ENCODE measurements at regions not wholly inside any gene's neighbourhood (a gene's known extent, or its start where the extent isn't known, plus 50 kb on each side); places are given as distances from the start of the nearest gene placed in this dataset.
A peak's percentile ranks its signal among the peaks of the same experiment; 100 is the strongest.

DNA sequence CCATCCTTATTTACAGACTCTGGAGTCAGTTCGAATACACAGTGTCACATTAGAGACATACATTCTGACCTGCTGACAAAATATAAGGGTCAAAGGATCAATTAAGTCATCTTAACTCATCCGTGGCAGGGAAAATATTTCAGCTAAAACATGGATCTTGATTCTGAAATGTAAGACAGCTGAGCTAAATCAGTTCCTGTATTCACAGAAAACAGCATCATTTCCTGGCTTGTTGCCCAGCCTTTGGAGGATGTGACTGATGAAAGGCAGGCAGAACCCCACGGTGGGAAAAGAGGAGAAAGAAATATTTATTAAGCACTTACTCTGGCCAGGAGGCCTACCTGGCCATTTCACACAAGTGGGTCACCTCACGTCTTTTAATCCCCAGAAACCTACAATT, 101.9 kb downstream of the GAS2L3 start:
- DNase-seq, result peak; percentile 58

DNA sequence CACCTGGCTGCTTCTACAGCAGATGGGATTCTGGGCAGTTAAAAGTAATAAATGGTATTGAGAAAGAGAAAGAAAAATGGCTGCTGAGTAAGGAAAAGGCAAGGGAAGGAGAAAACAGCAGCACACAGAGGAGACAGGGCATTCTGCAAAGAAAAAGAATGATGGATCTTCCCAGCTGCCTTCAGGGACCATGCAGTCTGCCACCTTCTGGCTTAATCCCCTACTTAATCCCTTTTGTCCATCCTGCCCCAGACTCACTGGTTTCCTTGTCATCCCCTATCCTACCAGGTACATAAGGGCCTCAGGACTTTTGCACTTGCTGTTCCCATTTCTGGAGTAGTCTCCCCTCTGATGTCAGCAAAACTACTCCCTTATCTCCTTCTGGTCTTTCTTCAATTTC, 107.6 kb downstream of the GAS2L3 start:
- DNase-seq, result no peak

DNA sequence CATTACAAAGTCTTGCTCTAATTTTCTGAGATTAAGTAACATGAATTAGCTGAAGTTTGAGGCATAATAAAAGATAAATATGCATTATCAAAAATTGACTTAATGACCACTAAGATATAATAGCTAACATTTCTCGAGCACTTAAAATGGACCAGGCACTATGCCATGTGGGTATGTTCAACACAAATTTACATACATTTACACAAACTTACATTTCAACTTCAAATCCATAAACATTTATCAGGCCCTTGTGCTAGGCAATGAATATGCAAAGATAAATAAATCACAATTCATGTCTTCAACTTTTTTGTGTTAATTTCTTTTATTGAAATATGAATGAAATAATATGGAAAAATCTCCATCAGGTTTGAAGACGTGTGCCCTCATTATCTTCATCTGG, 108.7 kb downstream of the GAS2L3 start:
- DNase-seq, result no peak

DNA sequence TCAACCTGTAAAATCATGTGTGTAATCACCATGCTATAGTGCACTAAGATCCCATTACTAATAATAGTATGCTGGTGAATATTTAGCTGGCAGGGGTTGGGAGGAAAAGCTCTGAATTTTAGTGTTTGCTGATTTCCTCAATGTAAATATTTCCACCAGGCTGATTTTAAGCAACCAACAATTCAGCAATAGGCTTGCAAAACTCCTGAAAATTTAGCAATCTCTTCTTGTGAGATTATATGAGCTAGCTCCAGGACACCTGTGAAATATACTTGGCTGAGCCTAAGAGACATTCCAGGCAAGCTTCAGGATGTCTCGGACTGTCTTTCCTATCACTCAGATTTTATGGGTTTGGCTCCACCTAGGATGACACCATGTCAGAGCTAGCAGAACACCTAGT, 106.9 kb upstream of the ANO4 start:
- DNase-seq, result no peak

DNA sequence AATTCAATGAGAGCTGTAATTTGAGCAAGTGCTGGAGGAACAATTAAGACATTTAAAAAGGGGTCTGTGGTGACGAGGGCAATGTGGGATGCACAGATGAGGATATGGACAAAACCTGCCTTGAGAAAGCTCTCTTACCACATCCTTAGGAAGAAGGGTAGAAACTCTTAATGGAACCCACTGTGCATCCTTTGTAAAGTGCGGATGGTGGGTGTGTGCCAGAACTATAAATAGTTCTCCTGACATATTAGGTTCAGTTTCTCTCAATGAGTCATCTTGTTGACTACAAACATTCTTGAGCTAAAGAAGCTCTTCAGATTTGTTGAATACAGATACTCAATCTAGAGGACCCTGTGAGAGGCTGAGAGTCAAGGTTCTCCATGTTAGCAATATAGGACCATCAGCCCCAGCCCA, 106.1 kb upstream of the ANO4 start:
- DNase-seq, result peak; percentile 61

DNA sequence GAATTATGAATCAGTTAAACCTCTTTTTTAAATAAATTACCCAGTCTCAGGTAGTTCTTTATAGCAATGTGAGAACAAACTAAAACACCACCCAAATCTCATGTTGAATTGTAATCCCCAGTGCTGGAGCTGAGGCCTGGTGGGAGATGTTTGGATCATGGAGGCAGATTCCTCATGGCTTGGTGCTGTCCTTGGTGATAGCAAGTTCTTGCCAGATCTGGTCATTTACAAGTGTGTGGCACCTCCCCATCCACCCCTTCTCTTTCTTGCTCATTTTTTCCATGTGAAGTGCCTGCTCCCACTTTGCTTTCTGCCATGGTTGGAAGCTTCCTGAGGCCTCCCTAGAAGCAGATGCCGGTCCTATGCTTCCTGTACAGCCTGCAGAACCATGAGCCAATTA, 102.1 kb upstream of the ANO4 start:
- no peak for DNase-seq

DNA sequence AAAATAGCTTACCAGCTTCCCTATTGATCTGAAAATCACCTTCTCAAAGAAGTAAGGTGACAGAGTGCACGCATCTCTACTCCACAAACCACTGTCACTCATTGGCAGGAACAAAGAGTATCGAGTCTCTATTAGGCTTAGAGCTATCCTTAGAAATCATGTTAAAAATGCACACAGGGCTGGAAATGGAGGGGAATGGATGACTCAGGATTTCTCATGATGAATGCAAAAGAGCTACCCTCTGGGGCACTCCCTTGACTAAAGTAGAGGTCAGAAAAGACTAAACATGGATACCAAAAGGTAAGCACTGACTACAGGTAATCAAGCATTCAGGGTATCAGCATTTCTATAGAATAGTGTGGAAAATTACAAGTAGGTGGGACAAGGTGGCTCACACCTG, 96.1 kb upstream of the ANO4 start:
- DNase-seq, result no peak

DNA sequence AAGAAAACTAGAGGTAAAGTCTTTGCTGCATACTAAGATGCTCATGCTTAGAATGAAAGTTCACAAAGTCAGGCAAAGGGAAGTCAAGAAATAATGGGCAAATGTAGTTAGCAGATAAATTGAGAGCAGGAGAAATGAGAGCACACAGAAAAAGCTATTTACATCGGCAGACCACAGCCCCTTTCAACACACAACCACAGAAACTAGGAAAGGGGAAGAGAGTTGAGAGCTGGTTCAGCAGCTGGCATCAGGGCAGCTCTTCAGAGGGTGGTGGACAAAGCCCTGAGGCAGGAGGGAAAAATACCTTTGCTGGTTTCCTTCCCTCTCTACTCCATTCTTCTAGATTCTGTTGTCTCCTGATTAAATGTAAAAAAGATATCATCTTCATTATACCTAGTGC, 95.4 kb upstream of the ANO4 start:
- no peak for DNase-seq

DNA sequence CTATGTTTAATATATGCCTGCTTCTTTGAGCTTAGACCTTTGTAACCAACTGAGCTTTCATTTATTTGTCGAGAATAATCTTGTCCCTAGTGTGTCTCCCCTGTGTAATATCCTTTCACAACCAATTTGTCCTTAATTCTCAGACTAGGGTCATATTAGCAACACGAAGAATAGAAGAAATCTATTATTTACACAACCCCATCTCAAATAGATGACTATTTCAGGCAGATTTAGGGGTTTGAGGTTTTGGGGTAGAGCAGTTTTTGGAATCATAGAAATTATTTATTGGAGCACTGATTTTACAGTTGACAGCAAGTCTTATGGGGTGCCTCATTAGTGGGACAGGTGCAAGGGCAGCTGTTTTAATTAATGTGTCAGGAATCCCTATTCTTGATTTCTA, 91.2 kb upstream of the ANO4 start:
- no peak for DNase-seq

DNA sequence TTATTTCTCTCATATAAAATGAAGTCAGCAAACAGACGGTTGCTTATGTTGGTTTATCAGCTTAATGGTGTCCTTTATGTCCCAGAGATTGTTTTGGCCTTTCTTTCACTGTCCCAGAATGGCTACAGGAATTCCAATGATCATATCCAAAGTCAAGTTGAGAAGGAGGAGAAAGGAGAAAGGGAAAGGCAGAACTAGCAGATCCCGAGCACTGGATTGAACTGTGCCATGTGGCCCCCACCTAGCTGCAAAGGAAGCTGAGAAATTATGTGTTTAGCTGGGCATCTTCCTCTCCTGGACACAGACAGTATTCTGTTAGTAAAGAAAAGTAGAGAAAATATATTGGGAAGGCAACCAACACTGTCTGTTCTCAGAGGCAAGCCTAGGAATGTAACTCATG, 90.7 kb upstream of the ANO4 start:
- no peak for DNase-seq

DNA sequence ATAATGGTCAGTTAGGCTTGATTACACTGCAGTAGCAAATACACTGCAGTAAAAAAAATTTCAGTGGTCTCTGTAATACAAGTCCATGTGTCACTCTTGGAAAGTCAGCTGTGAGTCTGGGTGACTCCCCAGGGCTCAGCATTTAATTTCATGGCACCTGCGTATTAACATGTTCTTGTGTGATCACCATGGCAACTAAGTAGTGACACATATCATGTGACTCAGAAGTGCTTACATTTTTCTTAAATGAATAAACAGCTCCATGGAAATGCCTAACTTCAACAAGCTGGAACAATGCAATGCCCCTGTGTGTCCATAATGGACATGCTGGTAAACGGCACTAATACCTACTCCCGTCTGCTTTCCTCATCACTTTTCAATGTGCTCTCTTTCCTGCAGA, 88.5 kb upstream of the ANO4 start:
- DNase-seq, result peak; percentile 80

DNA sequence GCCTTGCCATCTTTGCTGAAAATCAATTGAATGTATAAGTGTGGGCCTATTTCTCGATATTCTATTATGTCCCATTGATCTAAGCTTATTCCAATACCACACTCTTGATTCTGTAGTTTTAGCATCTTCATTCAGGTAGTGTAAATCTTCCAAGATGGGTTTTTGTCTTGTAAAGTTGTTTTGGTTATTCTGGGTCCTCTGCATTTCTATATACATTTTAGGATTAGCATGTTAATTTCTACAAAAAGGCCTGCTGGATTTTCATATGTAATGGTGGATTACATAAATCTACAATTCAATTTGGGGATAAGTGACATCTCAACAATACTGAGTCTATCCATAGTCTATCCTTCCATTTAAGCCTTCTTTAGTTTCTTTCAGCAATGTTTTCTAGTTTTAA, 86.0 kb upstream of the ANO4 start:
- no peak for DNase-seq

DNA sequence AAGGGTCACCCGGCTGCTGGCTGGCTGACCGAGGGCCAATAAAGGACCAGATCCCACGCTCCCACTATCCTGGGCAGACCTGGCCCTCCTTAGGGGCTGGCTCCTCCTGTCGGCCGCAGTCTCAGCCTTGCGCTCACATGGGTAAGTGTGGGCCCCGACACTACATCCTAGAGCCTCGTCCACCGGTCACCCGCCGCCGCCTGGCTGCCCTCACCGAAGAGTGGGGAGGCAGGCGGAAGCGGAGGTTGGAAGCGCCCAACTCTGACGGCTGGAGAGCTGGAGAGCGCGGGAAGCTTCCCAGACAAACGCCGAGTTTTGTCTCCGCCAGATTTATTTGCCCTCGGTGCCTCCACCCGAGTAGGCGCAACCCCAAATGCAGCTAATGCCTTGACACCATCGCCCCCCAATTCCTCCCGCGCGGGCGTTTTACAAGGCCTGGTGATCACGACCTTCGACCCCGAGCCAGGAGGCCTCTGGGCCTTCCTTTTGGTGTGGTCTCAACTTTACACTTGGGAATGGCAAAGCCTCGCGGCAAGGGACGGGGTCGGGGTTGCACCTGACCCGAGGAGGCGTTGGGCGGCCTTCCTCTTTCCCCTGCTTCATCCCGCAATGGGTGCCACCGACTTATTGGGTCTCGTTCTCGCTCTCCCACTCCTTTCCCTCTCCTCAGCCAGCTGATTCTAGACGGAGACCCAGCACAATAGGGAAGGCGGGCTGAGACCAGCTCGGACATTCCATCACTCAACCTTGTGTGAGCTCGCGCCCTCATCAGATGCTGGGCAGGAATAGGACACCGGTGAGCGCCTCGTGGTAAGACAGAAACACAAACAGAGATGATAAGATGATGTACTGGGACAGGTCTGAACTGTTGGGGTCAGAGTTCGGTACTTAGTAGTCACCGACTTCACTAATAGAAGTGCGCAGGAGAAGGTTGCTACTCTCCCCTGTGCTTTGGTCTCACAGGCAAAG, 78.3 kb upstream of the ANO4 start:
- DNase-seq, result no peak

DNA sequence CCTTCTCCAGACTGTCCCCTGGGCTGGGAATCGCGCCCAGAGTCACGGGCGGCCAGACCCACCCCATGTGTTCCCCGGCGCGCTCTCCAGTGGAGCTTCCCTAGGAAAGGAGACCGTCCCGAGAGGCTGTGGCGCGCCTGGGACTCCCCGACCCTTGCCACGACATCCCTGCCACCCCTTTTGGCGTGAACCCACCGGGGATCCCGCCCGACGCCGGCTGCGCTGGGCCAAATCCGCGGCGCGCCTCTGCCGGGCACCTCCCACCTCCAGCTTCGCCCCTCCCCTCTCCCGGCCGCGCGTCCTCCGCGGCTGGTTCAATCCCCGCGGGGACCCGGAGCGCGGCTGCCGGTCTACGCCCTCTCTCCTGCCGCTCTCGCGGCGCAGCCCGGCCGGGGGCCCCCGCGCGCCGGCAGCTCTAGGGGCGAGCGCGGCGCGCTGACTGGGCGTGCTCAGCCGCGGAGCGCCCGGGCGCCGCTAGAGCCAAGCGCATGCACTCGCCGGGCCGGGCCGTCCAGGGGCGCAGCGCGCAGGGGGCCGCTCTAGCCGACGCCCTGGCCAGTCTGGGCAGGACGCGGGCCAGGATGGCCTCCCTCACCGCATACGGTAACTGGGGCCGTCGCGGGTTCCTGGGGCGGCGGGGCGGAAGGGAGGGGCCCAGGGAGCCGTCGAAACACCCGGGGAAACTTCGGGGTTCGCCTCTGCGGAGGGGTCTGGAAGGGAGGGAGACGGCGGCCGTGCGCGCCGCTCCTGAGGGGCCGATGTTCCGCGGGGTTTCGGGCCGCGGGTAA, 77.4 kb upstream of the ANO4 start:
- DNase-seq, result no peak

DNA sequence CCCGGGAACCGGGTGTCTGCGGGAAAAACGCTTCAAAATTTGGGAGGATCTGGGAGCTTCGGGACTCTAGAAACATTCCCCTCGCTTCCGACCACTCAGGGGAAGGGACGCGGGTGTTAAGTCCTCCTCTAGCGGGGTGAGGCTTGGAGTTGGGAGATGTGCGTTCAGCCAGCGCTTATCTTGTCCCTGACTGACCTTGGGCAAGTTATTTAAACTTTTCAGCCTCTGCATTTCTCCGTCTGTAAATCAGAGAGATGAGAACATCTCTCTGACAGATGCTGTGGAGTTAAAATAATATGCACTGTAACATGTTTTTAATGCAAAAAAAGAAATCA, 76.9 kb upstream of the ANO4 start:
- no peak for DNase-seq

DNA sequence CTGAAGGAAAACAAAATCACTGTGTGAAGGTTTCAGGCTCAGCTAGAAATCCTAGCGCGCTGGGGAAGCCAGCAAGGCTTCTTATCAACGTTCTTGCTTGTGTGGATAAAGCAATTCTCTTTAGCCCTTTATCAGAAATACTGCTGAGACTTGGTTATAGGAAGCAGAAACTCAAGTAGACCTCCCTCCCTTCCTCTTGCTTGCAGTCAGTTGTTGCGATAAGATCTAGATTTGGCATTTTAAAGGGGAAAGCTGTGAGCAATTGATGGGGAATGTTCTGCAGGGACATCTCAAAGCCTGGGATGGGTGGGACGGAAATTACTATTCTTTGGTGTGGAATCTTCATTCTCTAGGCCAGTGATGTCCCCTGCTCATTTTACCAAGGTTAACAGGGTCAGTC, 76.4 kb upstream of the ANO4 start:
- no peak for DNase-seq

DNA sequence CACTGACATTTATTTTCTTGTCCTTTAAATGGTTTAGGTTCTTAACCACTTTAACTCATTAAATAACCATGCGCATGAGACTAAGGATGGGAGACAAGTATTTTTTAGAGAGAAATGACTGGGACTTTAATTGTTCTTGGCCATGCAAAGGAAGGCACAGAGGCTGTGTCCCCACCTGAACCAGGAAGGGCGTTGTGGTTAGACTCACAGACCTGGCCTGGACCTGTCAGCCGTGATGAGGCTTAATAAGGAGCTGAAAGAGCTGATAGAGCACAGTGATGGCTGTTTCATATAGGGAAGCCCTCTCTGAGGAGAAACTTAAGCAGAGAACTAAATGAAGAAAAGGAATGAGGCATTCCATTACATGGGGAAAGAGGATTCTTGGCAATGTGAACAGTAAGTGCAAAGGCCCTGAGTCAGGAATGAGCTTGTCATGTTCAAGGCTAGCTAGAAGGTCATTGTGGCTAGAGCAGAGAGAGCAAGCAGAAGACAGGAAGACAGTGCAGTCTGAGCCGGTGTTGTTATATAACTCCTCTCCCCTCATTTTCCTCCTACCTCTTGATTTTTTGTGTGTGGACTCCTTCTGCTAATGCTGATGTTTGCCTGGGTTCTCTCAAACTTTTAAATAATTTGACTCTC, 74.4 kb upstream of the ANO4 start:
- DNase-seq, result no peak

DNA sequence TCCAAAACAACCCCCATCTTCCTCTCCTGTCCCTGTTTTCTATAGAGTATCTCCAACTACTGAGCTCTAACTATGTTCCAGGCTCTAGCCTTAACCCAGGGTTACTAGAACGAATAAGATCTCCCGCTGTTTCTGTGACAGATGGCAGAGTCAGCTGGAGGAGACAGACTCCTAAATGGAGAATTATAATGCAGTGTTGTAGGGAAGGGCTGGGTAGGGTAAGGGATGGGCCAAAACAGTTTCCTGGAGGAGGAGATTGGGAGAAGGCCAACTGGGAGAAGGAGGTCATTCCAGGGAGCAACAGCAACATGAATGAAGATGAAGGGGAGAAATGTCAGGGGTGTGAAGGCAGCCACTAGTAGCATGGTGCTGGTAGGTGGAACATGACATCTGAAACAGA, 73.4 kb upstream of the ANO4 start:
- DNase-seq, result no peak

DNA sequence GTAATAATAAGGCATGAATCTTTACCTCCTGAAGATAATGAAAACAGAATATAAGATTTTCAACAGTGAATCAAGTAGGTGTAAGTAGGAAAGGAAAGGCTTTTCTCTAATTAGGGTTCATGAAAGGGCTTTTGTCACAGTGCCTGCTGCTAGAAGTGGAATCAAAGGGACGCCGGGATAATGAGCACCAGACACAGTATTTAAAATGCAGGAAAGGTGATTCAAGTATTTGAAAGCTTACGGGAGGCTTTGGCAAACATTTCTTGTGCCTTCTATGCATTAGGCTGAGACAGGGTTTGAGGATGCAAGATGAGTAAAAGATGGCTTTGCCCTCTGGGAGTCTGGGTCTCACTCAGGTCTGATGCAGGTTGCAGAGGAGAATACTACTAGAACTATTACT, 70.5 kb upstream of the ANO4 start:
- DNase-seq, result no peak

DNA sequence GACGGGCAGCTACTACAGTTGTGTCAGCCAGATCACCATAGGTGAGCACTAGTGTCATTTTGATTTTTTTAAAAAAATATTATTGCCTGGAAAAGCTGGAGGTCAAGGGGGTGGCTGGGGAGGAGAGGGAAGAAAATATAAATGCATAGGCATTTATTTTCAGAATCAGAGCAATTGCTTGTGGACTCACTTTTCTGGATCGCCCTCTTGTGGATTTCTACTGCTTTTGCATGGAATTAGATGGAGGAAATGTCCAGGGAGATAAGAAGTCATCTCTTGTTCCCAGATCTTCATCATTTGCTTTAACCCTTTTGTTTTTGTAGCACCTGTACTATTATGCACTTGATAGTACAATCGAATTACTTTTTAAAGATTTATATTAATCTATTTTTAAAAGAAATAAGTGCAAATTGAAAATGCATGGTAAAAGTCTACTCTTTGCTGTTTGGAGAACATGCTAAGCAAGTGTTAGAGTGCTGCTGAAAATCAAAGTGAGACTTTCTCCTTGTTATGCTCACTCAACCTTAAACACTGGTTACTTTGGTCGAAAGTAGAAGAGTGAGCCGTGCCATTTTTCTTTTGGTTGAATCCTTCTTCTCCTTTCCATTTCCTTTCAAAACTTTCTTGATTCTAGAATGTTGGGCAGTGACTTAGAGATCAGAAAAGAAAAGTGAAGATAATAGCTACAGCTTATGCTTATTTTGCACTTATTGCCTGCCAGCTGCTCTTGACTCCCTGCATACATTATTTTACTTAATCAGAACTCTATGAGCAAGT, 60.6 kb upstream of the ANO4 start:
- DNase-seq, result peak; percentile 24

DNA sequence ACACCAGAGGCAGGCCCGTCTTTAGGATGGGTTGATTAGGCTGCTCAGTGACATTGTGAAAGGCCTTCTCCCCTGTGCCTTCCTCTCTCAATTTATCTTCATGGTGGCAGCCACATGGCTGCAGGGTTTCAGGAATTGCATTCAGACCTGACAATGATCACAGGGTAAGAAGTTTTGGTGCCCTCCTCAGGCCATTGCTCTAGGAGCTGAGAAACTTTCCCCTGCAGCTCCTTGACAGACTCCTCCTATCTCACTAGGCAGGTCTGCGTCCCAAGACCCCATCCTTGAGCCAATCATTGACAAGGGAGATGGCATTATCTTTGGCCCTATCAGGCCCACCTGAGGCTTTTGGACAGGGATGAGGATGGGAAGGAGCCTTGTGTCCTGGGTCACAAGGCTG, 57.4 kb upstream of the ANO4 start:
- no peak for DNase-seq

DNA sequence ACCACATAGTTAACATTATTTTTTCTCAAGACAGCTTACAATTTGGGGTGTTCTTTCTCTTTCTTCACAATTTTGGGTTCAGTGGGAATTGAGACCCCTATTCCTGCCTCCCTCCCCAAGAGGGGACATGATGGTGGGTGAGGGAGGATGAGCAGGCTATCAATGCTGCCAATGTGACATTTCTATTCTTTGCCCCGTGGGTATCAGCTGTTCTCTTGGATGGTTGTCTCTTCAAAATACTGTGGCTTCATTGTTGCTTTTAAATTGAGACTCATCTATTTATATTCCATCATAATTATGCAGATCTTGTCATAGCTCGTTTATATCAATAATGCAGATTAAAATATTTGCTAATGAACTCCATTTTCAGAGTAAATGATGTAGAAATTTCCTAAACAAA, 56.5 kb upstream of the ANO4 start:
- DNase-seq, result no peak

DNA sequence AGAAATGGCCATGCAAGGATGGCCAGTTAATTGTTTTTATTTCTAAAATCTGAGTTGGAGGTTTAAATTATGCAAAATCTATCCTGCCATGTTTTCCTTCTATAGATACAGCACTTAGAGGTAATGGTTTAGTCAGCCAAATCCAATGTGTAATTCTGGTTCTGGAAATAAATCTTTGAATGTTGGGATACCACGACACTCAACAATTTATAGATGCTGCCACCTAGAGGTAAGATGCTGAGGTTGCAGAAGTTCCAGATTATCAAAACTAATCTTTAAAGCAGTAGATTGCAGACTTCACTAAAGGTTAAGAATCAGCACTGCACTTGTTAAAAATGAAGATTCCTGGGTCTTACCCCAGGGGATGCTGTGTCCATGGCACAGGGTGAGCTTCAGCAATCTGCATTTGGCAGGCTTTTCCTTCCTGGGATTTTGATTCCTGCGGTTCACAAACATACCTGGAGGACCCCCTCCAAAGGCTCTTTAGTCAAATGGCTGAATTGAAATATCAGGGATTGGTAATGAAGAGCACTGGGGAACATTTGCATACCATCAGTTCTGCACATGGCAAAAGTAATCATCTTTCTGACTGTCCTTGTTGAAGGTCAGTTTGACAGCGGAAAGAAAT, 53.4 kb upstream of the ANO4 start:
- no peak for DNase-seq
